MM.1S (cell line): ENCODE measurements at regions not wholly inside any gene's neighbourhood (a gene's known extent, or its start where the extent isn't known, plus 50 kb on each side); places are given as distances from the start of the nearest gene placed in this dataset.

ENCODE experiments used
- EZH2 ChIP-seq: fragments of 300-600 bp; sonication (generic); optimal IDR thresholded peaks from 2 replicates; pipeline ENCODE3; 2017; ENCODE audit warnings: low read depth, mild to moderate bottlenecking, antibody characterized with exemption, low read length, mixed read lengths
- EZH2phosphoT487 ChIP-seq: fragments of 300-600 bp; sonication (generic); IDR thresholded peaks from 2 replicates; pipeline ENCODE4 v1.6.1; 2018; ENCODE audit warnings: antibody characterized with exemption, low read length
- TF ChIP-seq, protein P1 (sequence below): fragments of 300-600 bp; sonication (generic); IDR thresholded peaks from 2 replicates; pipeline ENCODE4 v1.5.1; 2016; ENCODE audit warnings: antibody characterized with exemption, low read length, mixed read lengths

GRCh38 chr1:59063501-59063900 is 233.4 kb upstream of the FGGY start:
- TF ChIP-seq, protein P1, sequence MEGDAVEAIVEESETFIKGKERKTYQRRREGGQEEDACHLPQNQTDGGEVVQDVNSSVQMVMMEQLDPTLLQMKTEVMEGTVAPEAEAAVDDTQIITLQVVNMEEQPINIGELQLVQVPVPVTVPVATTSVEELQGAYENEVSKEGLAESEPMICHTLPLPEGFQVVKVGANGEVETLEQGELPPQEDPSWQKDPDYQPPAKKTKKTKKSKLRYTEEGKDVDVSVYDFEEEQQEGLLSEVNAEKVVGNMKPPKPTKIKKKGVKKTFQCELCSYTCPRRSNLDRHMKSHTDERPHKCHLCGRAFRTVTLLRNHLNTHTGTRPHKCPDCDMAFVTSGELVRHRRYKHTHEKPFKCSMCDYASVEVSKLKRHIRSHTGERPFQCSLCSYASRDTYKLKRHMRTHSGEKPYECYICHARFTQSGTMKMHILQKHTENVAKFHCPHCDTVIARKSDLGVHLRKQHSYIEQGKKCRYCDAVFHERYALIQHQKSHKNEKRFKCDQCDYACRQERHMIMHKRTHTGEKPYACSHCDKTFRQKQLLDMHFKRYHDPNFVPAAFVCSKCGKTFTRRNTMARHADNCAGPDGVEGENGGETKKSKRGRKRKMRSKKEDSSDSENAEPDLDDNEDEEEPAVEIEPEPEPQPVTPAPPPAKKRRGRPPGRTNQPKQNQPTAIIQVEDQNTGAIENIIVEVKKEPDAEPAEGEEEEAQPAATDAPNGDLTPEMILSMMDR: no peak
- no peak for TF ChIP-seq EZH2
- TF ChIP-seq EZH2phosphoT487: no peak
